ENCODE measurements at regions not wholly inside any gene's neighbourhood (a gene's known extent, or its start where the extent isn't known, plus 50 kb on each side); places are given as distances from the start of the nearest gene placed in this dataset.

GRCh38 chr2:17259613-17260012 is 258.6 kb downstream of the RAD51AP2 start:
- DNase-seq (ENCODE audit: low read depth, low spot score) = no peak
- H3K9ac ChIP-seq (ENCODE audit: insufficient read length, low read depth) = no peak overlapping the region
- no peaks in the 10 kb centered on the region for H3K27me3 ChIP-seq (ENCODE audit: insufficient read depth, insufficient read length)
- no peak for TF ChIP-seq SUZ12 (IDR thresholded peaks at IDR 0.05; ENCODE audit: extremely low read depth, insufficient read depth, insufficient read length)
- no peak for TF ChIP-seq ZNF274 (IDR thresholded peaks at IDR 0.05; ENCODE audit: low read depth, low read length)
- TF ChIP-seq YY1 (IDR thresholded peaks at IDR 0.05; ENCODE audit: insufficient read depth, insufficient read length) = no peak
- H3K9me3 ChIP-seq (ENCODE audit: insufficient read depth, low read length) = no peaks in the 10 kb centered on the region
- no peaks in the 10 kb centered on the region for H3K36me3 ChIP-seq (ENCODE audit: insufficient read depth, insufficient read length, low read length)
- no peak overlapping the region for H3K4me3 ChIP-seq (ENCODE audit: insufficient read length, low read depth)
- H3K4me1 ChIP-seq (ENCODE audit: insufficient read depth, insufficient read length) = no peaks in the 10 kb centered on the region

GRCh38 chr2:17258861-17259260 is 259.4 kb downstream of the RAD51AP2 start:
- DNase-seq (ENCODE audit: low read depth, low spot score) = no peak
- Histone ChIP-seq H3K36me3 (ENCODE audit: insufficient read depth, insufficient read length, low read length) (no peaks in the 10 kb centered on the region), H3K4me3 (ENCODE audit: insufficient read length, low read depth) (no peak overlapping the region), H3K4me1 (ENCODE audit: insufficient read depth, insufficient read length) (no peaks in the 10 kb centered on the region), H3K9ac (ENCODE audit: insufficient read length, low read depth) (no peak overlapping the region), H3K27me3 (ENCODE audit: insufficient read depth, insufficient read length) (no peaks in the 10 kb centered on the region), H3K9me3 (ENCODE audit: insufficient read depth, low read length) (no peaks in the 10 kb centered on the region)
- TF ChIP-seq SUZ12 (IDR thresholded peaks at IDR 0.05; ENCODE audit: extremely low read depth, insufficient read depth, insufficient read length) (no peak), YY1 (IDR thresholded peaks at IDR 0.05; ENCODE audit: insufficient read depth, insufficient read length) (no peak), ZNF274 (IDR thresholded peaks at IDR 0.05; ENCODE audit: low read depth, low read length) (no peak)

GRCh38 chr2:17257189-17257909 is 260.9 kb downstream of the RAD51AP2 start:
- no peak for TF ChIP-seq SUZ12 (IDR thresholded peaks at IDR 0.05; ENCODE audit: extremely low read depth, insufficient read depth, insufficient read length)
- TF ChIP-seq ZNF274 (IDR thresholded peaks at IDR 0.05; ENCODE audit: low read depth, low read length) = no peak
- TF ChIP-seq YY1 (IDR thresholded peaks at IDR 0.05; ENCODE audit: insufficient read depth, insufficient read length) = no peak
- no peak overlapping the region for H3K9ac ChIP-seq (ENCODE audit: insufficient read length, low read depth)
- DNase-seq (ENCODE audit: low read depth, low spot score) = no peak

DNA sequence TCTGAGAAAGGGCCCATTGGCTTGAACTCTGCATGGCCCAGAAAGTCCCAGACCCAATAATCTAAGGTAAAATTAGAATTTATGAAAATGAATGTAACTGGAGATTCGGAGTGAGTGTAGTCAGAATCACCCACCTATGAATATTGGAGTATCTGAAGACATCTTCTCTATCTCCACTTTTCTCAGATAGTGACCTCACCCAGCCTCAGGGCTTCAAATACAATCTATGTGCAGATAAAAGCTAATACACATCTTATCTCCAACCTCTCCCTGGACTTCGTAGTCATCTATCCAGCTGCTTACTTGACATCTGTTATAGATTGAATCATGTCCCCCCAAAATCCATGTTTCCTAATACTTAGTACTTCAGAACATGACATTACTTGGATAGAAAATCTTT is 263.2 kb downstream of the RAD51AP2 start:
- H3K27me3 ChIP-seq (ENCODE audit: insufficient read depth, insufficient read length) = no peaks in the 10 kb centered on the region
- H3K4me1 ChIP-seq (ENCODE audit: insufficient read depth, insufficient read length) = no peaks in the 10 kb centered on the region
- no peaks in the 10 kb centered on the region for H3K9me3 ChIP-seq (ENCODE audit: insufficient read depth, low read length)
- no peak overlapping the region for H3K9ac ChIP-seq (ENCODE audit: insufficient read length, low read depth)
- H3K36me3 ChIP-seq (ENCODE audit: insufficient read depth, insufficient read length, low read length) = no peaks in the 10 kb centered on the region
- no peak overlapping the region for H3K4me3 ChIP-seq (ENCODE audit: insufficient read length, low read depth)
- no peak for DNase-seq (ENCODE audit: low read depth, low spot score)
- TF ChIP-seq YY1 (IDR thresholded peaks at IDR 0.05; ENCODE audit: insufficient read depth, insufficient read length) (no peak), SUZ12 (IDR thresholded peaks at IDR 0.05; ENCODE audit: extremely low read depth, insufficient read depth, insufficient read length) (no peak), ZNF274 (IDR thresholded peaks at IDR 0.05; ENCODE audit: low read depth, low read length) (no peak)

More at GRCh38 chr2:17257189-17257909, 260.9 kb downstream of the RAD51AP2 start:
- Histone ChIP-seq H3K36me3 (ENCODE audit: insufficient read depth, insufficient read length, low read length) (no peaks in the 10 kb centered on the region), H3K27me3 (ENCODE audit: insufficient read depth, insufficient read length) (no peaks in the 10 kb centered on the region), H3K4me3 (ENCODE audit: insufficient read length, low read depth) (no peak overlapping the region), H3K4me1 (ENCODE audit: insufficient read depth, insufficient read length) (no peaks in the 10 kb centered on the region), H3K9me3 (ENCODE audit: insufficient read depth, low read length) (no peaks in the 10 kb centered on the region)

GRCh38 chr2:17254421-17254820 is 263.8 kb downstream of the RAD51AP2 start:
- no peak overlapping the region for H3K4me3 ChIP-seq (ENCODE audit: insufficient read length, low read depth)
- TF ChIP-seq YY1 (IDR thresholded peaks at IDR 0.05; ENCODE audit: insufficient read depth, insufficient read length) = no peak
- no peak for TF ChIP-seq SUZ12 (IDR thresholded peaks at IDR 0.05; ENCODE audit: extremely low read depth, insufficient read depth, insufficient read length)
- no peak for TF ChIP-seq ZNF274 (IDR thresholded peaks at IDR 0.05; ENCODE audit: low read depth, low read length)
- H3K4me1 ChIP-seq (ENCODE audit: insufficient read depth, insufficient read length) = no peaks in the 10 kb centered on the region
- H3K9ac ChIP-seq (ENCODE audit: insufficient read length, low read depth) = no peak overlapping the region
- H3K9me3 ChIP-seq (ENCODE audit: insufficient read depth, low read length) = no peaks in the 10 kb centered on the region
- no peaks in the 10 kb centered on the region for H3K36me3 ChIP-seq (ENCODE audit: insufficient read depth, insufficient read length, low read length)
- no peaks in the 10 kb centered on the region for H3K27me3 ChIP-seq (ENCODE audit: insufficient read depth, insufficient read length)
- no peak for DNase-seq (ENCODE audit: low read depth, low spot score)

GRCh38 chr2:17252258-17252657 is 266.0 kb downstream of the RAD51AP2 start:
- no peak overlapping the region for H3K4me3 ChIP-seq (ENCODE audit: insufficient read length, low read depth)
- H3K27me3 ChIP-seq (ENCODE audit: insufficient read depth, insufficient read length) = no peaks in the 10 kb centered on the region
- H3K9me3 ChIP-seq (ENCODE audit: insufficient read depth, low read length) = no peaks in the 10 kb centered on the region
- H3K9ac ChIP-seq (ENCODE audit: insufficient read length, low read depth) = no peak overlapping the region
- no peaks in the 10 kb centered on the region for H3K36me3 ChIP-seq (ENCODE audit: insufficient read depth, insufficient read length, low read length)
- no peaks in the 10 kb centered on the region for H3K4me1 ChIP-seq (ENCODE audit: insufficient read depth, insufficient read length)
- TF ChIP-seq ZNF274 (IDR thresholded peaks at IDR 0.05; ENCODE audit: low read depth, low read length) = no peak
- TF ChIP-seq SUZ12 (IDR thresholded peaks at IDR 0.05; ENCODE audit: extremely low read depth, insufficient read depth, insufficient read length) = no peak
- TF ChIP-seq YY1 (IDR thresholded peaks at IDR 0.05; ENCODE audit: insufficient read depth, insufficient read length) = no peak
- no peak for DNase-seq (ENCODE audit: low read depth, low spot score)

DNA sequence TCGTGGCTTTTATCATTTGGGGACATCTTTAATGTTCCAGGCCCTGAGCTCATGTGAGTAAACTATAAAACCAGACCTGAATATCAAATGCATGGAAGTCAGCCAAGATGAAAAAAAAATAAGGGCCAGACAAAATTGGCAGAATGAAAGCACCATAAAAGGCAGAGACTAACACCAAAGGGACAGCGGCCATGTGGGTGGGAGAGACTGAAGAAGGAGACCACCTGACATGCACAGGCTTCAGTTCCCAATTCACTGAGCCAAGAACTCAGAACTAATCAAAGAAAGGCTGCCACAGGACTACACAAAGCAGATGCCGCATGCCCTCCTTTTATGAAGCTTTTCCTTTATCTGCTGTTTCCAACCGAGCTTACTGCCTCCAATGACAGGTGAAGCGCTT is 267.1 kb downstream of the RAD51AP2 start:
- Histone ChIP-seq H3K4me1 (ENCODE audit: insufficient read depth, insufficient read length) (no peaks in the 10 kb centered on the region), H3K36me3 (ENCODE audit: insufficient read depth, insufficient read length, low read length) (no peaks in the 10 kb centered on the region), H3K27me3 (ENCODE audit: insufficient read depth, insufficient read length) (no peaks in the 10 kb centered on the region), H3K9me3 (ENCODE audit: insufficient read depth, low read length) (no peaks in the 10 kb centered on the region), H3K4me3 (ENCODE audit: insufficient read length, low read depth) (no peak overlapping the region), H3K9ac (ENCODE audit: insufficient read length, low read depth) (no peak overlapping the region)
- DNase-seq (ENCODE audit: low read depth, low spot score) = no peak
- TF ChIP-seq YY1 (IDR thresholded peaks at IDR 0.05; ENCODE audit: insufficient read depth, insufficient read length) = no peak
- TF ChIP-seq SUZ12 (IDR thresholded peaks at IDR 0.05; ENCODE audit: extremely low read depth, insufficient read depth, insufficient read length) = no peak
- no peak for TF ChIP-seq ZNF274 (IDR thresholded peaks at IDR 0.05; ENCODE audit: low read depth, low read length)

Data from NT2/D1 (cell line).